ENCODE measurements at regions not wholly inside any gene's neighbourhood (a gene's known extent, or its start where the extent isn't known, plus 50 kb on each side); places are given as distances from the start of the nearest gene placed in this dataset.

- Histone ChIP-seq H3K4me3 (no peak overlapping the region), H3K27ac (no peak overlapping the region), H3K9me3 (no peaks in the 10 kb centered on the region), H3K27me3 (peaks cover 0 to 4% (median 0%) of the 10 kb centered on the region in 3 donors), H3K36me3 (no peaks in the 10 kb centered on the region), H3K4me1 (no peaks in the 10 kb centered on the region)
- TF ChIP-seq POLR2A (IDR thresholded peaks at IDR 0.05): no peak
- no peak for TF ChIP-seq CTCF (IDR thresholded peaks at IDR 0.05 in 4 of 5, conservative IDR thresholded peaks at IDR 0.05 in 1 of 5)
- in situ Hi-C loops (cut with MboI; ENCODE audit: low sequenced_read_pairs in 4 of 4): no loop called here
- DNase-seq (no peak), ATAC-seq (no peak)
- intact Hi-C loops (cut with DNase I; ENCODE audit: low total_unique reads): no loop called here
Measured at GRCh38 chr18:57209713-57210106, 62.8 kb downstream of the BOD1L2 start.

GRCh38 chr18:57210107-57210715 is 63.3 kb downstream of the BOD1L2 start:
- peaks cover 0 to 4% (median 0%) of the 10 kb centered on the region in 3 donors for H3K27me3 ChIP-seq
- no peak overlapping the region for H3K4me3 ChIP-seq

GRCh38 chr18:57210716-57211411 is 64.0 kb downstream of the BOD1L2 start:
- H3K4me1 ChIP-seq: no peaks in the 10 kb centered on the region
- ATAC-seq (no peak), DNase-seq (no peak)
- TF ChIP-seq POLR2A (IDR thresholded peaks at IDR 0.05) (no peak), CTCF (IDR thresholded peaks at IDR 0.05 in 4 of 5, conservative IDR thresholded peaks at IDR 0.05 in 1 of 5) (no peak)
- intact Hi-C loops (cut with DNase I; ENCODE audit: low total_unique reads) (no loop called here), in situ Hi-C loops (cut with MboI; ENCODE audit: low sequenced_read_pairs in 4 of 4) (no loop called here)
- H3K27me3 ChIP-seq: peaks cover 0 to 4% (median 0%) of the 10 kb centered on the region in 3 donors
- no peak overlapping the region for H3K27ac ChIP-seq
- H3K4me3 ChIP-seq: no peak overlapping the region
- no peaks in the 10 kb centered on the region for H3K36me3 ChIP-seq
- H3K9me3 ChIP-seq: no peaks in the 10 kb centered on the region

More at GRCh38 chr18:57210107-57210715, 63.3 kb downstream of the BOD1L2 start:
- ATAC-seq: peak in 1 of 2 donors; percentile 62
- H3K9me3 ChIP-seq: no peaks in the 10 kb centered on the region
- intact Hi-C loops (cut with DNase I; ENCODE audit: low total_unique reads) (no loop called here), in situ Hi-C loops (cut with MboI; ENCODE audit: low sequenced_read_pairs in 4 of 4) (no loop called here)
- TF ChIP-seq POLR2A (IDR thresholded peaks at IDR 0.05) (no peak), CTCF (IDR thresholded peaks at IDR 0.05 in 4 of 5, conservative IDR thresholded peaks at IDR 0.05 in 1 of 5) (no peak)
- no peak for DNase-seq
- no peak overlapping the region for H3K27ac ChIP-seq
- H3K36me3 ChIP-seq: no peaks in the 10 kb centered on the region
- no peaks in the 10 kb centered on the region for H3K4me1 ChIP-seq

- TF ChIP-seq CTCF (IDR thresholded peaks at IDR 0.05 in 4 of 5, conservative IDR thresholded peaks at IDR 0.05 in 1 of 5): no peak
- DNase-seq (no peak), ATAC-seq (no peak)
- no peak overlapping the region for H3K27ac ChIP-seq
- peaks cover 0 to 4% (median 0%) of the 10 kb centered on the region in 3 donors for H3K27me3 ChIP-seq
- in situ Hi-C loops (cut with MboI; ENCODE audit: low sequenced_read_pairs in 4 of 4): no loop called here
- no peaks in the 10 kb centered on the region for H3K9me3 ChIP-seq
- H3K4me3 ChIP-seq: no peak overlapping the region
- no peaks in the 10 kb centered on the region for H3K4me1 ChIP-seq
- no peaks in the 10 kb centered on the region for H3K36me3 ChIP-seq
- intact Hi-C loops (cut with DNase I; ENCODE audit: low total_unique reads): no loop called here
Measured at GRCh38 chr18:57211412-57211750, 64.5 kb downstream of the BOD1L2 start.

Measured in gastrocnemius medialis (tissue), 4 donors.